Breast epithelium (tissue), 4 donors: ENCODE measurements at regions not wholly inside any gene's neighbourhood (a gene's known extent, or its start where the extent isn't known, plus 50 kb on each side); places are given as distances from the start of the nearest gene placed in this dataset.

Source experiments
- DNase-seq, 2 donors: peaks; one replicate each; pipeline ENCODE4 v3.0.0-alpha.2; 2019; ENCODE audit warnings: low spot score in 2 of 2
- H3K27ac ChIP-seq, 2 donors: fragments of 200-600 bp; sonication (generic) in 1 of 2; one replicate each; pipeline ENCODE4 v1.5.1; 2016 to 2019; ENCODE audit warnings: mild to moderate bottlenecking in 1 of 2
- H3K27me3 ChIP-seq, 2 donors: fragments of 200-600 bp; sonication (generic) in 1 of 2; one replicate each; pipeline versions ENCODE4 v1.5.1 to v1.6.0; 2017 to 2019; ENCODE audit warnings: control low read depth in 1 of 2, mild to moderate bottlenecking in 1 of 2
- H3K36me3 ChIP-seq: fragments of 200-600 bp; one replicate; pipeline ENCODE4 v1.5.1; 2019
- H3K4me1 ChIP-seq, 2 donors: fragments of 200-600 bp; sonication (generic); one replicate each; pipeline ENCODE4 v1.5.1; 2016 to 2019; ENCODE audit warnings: control low read depth in 1 of 2
- H3K4me3 ChIP-seq, 3 donors: fragments of 200-600 bp; sonication (generic); 1 replicate in 2 of 3; 2 replicates in 1 of 3; pipeline ENCODE4 v1.5.1; 2016 to 2019; ENCODE audit warnings: mild to moderate bottlenecking in 3 of 3, moderate library complexity in 2 of 3
- H3K9me3 ChIP-seq, 2 donors: fragments of 200-600 bp; sonication (generic) in 1 of 2; one replicate each; pipeline ENCODE4 v1.5.1; 2016 to 2019; ENCODE audit warnings: control low read depth in 1 of 2
- CTCF ChIP-seq, 3 donors: fragments of 450-650 bp; IDR thresholded peaks; one replicate each; pipeline ENCODE4 v1.5.1; 2016 to 2017; ENCODE audit warnings: antibody characterized with exemption in 3 of 3, mild to moderate bottlenecking in 3 of 3, moderate library complexity in 3 of 3
- POLR2A ChIP-seq: fragments of 450-650 bp; IDR thresholded peaks from one replicate; pipeline ENCODE4 v1.6.1; 2016; ENCODE audit warnings: antibody characterized with exemption, mild to moderate bottlenecking, moderate library complexity
- POLR2AphosphoS5 ChIP-seq, 3 donors: sonication (generic); formaldehyde crosslinking; IDR thresholded peaks; one replicate each; pipeline ENCODE4 v1.6.1; 2017; ENCODE audit warnings: antibody characterized with exemption in 3 of 3
- intact Hi-C: fragments of 100-400 bp; cut with DNase I; formaldehyde crosslinking; loops from one replicate; pipeline ENCODE4 v1.15.1; 2023; ENCODE audit warnings: low total_unique reads

- TF ChIP-seq POLR2AphosphoS5 (IDR thresholded peaks at IDR 0.05) (no peak), POLR2A (no peak), CTCF (IDR thresholded peaks at IDR 0.05) (no peak)
- Histone ChIP-seq H3K36me3 (no peaks in the 10 kb centered on the region), H3K9me3 (no peaks in the 10 kb centered on the region), H3K4me1 (no peaks in the 10 kb centered on the region), H3K27me3 (no peaks in the 10 kb centered on the region), H3K4me3 (no peak overlapping the region), H3K27ac (no peak overlapping the region)
- no peak for DNase-seq
- intact Hi-C loops = no loop called here
Observed at GRCh38 chr10:78644550-78644949, 424.2 kb upstream of the ZMIZ1 start.

DNA sequence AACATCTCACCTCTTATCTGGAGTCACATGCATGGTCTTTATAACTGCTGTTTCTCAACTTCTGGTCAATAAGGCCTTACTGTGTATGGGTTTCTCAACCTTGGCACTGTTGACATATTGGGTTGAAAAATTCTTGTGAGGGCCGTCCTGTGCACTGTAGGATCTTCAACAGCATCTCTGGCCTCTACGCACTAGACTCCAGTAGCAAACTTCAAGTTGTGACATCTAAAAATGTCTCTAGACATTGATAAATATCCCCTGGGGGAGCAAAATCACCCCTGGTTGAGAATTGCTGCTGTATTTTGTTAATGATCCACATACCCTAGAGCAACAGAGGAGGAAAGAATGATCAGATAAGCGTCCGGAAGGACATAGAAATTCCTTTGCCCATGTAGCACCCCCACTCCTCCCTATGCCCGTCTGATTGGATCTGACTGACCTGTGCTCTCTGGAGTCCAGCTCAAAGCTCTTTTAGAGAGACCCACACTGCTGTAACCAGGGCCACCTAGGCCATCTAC, 423.5 kb upstream of the ZMIZ1 start:
- H3K9me3 ChIP-seq = no peaks in the 10 kb centered on the region
- no peaks in the 10 kb centered on the region for H3K4me1 ChIP-seq
- H3K36me3 ChIP-seq = no peaks in the 10 kb centered on the region
- H3K27ac ChIP-seq = no peak overlapping the region
- TF ChIP-seq CTCF (IDR thresholded peaks at IDR 0.05) = no peak
- no peak for TF ChIP-seq POLR2AphosphoS5 (IDR thresholded peaks at IDR 0.05)
- TF ChIP-seq POLR2A = no peak
- no peak overlapping the region for H3K4me3 ChIP-seq
- no peaks in the 10 kb centered on the region for H3K27me3 ChIP-seq
- DNase-seq = no peak
- intact Hi-C loops = no loop called here

- no peak overlapping the region for H3K27ac ChIP-seq
- H3K9me3 ChIP-seq = no peaks in the 10 kb centered on the region
- no peak for DNase-seq
- intact Hi-C loops = no loop called here
- no peak overlapping the region for H3K4me3 ChIP-seq
- no peaks in the 10 kb centered on the region for H3K36me3 ChIP-seq
- no peaks in the 10 kb centered on the region for H3K4me1 ChIP-seq
- TF ChIP-seq CTCF (IDR thresholded peaks at IDR 0.05) = no peak
- no peak for TF ChIP-seq POLR2AphosphoS5 (IDR thresholded peaks at IDR 0.05)
- TF ChIP-seq POLR2A = no peak
- H3K27me3 ChIP-seq = no peaks in the 10 kb centered on the region
Observed at GRCh38 chr10:78645975-78646374, 422.8 kb upstream of the ZMIZ1 start.

- H3K27me3 ChIP-seq = no peaks in the 10 kb centered on the region
Observed at GRCh38 chr10:78648256-78648860, 420.4 kb upstream of the ZMIZ1 start.

More at GRCh38 chr10:78648256-78648860, 420.4 kb upstream of the ZMIZ1 start:
- H3K27ac ChIP-seq = no peak overlapping the region
- no peak for DNase-seq
- H3K36me3 ChIP-seq = no peaks in the 10 kb centered on the region
- intact Hi-C loops = no loop called here
- no peaks in the 10 kb centered on the region for H3K4me1 ChIP-seq
- no peaks in the 10 kb centered on the region for H3K9me3 ChIP-seq
- H3K4me3 ChIP-seq = no peak overlapping the region
- TF ChIP-seq POLR2A = no peak
- no peak for TF ChIP-seq POLR2AphosphoS5 (IDR thresholded peaks at IDR 0.05)
- no peak for TF ChIP-seq CTCF (IDR thresholded peaks at IDR 0.05)
